ENCODE measurements at regions not wholly inside any gene's neighbourhood (a gene's known extent, or its start where the extent isn't known, plus 50 kb on each side); places are given as distances from the start of the nearest gene placed in this dataset.

GRCh38 chr2:9778471-9779316 lies 64.6 kb upstream of the TAF1B start:
- no peaks in the 10 kb centered on the region for H3K36me3 ChIP-seq (ENCODE audit: control insufficient read depth in 1 of 2, insufficient read depth in 2 of 2, low read length in 2 of 2)
- no peak overlapping the region for H3K9ac ChIP-seq (ENCODE audit: low read depth in 1 of 2, low read length in 2 of 2)
- H3K4me1 ChIP-seq (ENCODE audit: control insufficient read depth in 1 of 2, insufficient read depth in 2 of 2, low read length in 2 of 2) = peaks cover 7 to 30% of the 10 kb centered on the region in 2 donors
- H3K4me3 ChIP-seq (ENCODE audit: low read depth in 1 of 2, low read length in 2 of 2) = no peak overlapping the region
- H3K27ac ChIP-seq (ENCODE audit: low read depth, low read length) = no peak overlapping the region
- no peaks in the 10 kb centered on the region for H3K27me3 ChIP-seq (ENCODE audit: control insufficient read depth in 1 of 2, insufficient read depth in 2 of 2, low read length in 2 of 2)
- H3K9me3 ChIP-seq (ENCODE audit: control insufficient read depth in 1 of 2, low read length in 2 of 2) = no peaks in the 10 kb centered on the region

DNA sequence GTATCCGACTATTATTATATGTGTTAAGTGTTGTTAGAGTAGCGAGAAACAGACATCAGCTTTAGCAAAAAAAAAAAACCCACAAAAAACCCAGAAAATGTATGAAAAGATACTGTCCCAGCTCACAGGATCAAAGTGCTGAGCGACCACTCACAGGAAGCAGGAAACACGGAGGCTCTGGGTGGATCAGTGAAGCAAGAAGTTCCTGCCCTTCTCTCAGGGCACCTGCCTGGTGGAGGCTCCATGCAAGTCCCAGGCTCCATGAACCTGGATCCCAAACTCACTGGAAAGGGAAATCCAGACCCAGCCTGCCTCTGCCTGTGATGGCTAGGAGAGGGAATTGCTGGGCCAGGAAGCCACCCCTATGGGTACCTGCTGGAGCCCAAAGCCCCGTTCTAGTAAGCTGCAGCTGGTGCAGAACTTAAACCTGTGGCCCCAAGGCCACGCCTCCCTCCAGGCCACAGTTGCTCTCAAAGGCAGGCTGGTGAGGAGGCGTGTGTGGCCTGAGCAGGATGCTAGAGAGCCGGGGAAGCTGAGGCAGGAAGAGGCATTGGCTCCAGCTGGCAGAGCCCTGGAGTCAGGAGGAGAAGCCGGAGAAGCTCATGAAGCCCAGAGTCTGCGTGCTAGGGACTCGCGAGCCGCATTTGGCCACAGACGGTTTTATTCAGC lies 63.5 kb upstream of the TAF1B start:
- H3K4me1 ChIP-seq (ENCODE audit: control insufficient read depth in 1 of 2, insufficient read depth in 2 of 2, low read length in 2 of 2) = peaks cover 7 to 26% of the 10 kb centered on the region in 2 donors
- no peak overlapping the region for H3K27ac ChIP-seq (ENCODE audit: low read depth, low read length)
- no peak overlapping the region for H3K9ac ChIP-seq (ENCODE audit: low read depth in 1 of 2, low read length in 2 of 2)
- no peak overlapping the region for H3K4me3 ChIP-seq (ENCODE audit: low read depth in 1 of 2, low read length in 2 of 2)
- no peaks in the 10 kb centered on the region for H3K27me3 ChIP-seq (ENCODE audit: control insufficient read depth in 1 of 2, insufficient read depth in 2 of 2, low read length in 2 of 2)
- H3K9me3 ChIP-seq (ENCODE audit: control insufficient read depth in 1 of 2, low read length in 2 of 2) = no peaks in the 10 kb centered on the region
- no peaks in the 10 kb centered on the region for H3K36me3 ChIP-seq (ENCODE audit: control insufficient read depth in 1 of 2, insufficient read depth in 2 of 2, low read length in 2 of 2)

GRCh38 chr2:9780368-9781130 lies 62.7 kb upstream of the TAF1B start:
- Histone ChIP-seq H3K36me3 (ENCODE audit: control insufficient read depth in 1 of 2, insufficient read depth in 2 of 2, low read length in 2 of 2) (no peaks in the 10 kb centered on the region), H3K9me3 (ENCODE audit: control insufficient read depth in 1 of 2, low read length in 2 of 2) (no peaks in the 10 kb centered on the region), H3K27ac (ENCODE audit: low read depth, low read length) (no peak overlapping the region), H3K27me3 (ENCODE audit: control insufficient read depth in 1 of 2, insufficient read depth in 2 of 2, low read length in 2 of 2) (no peaks in the 10 kb centered on the region), H3K9ac (ENCODE audit: low read depth in 1 of 2, low read length in 2 of 2) (no peak overlapping the region), H3K4me1 (ENCODE audit: control insufficient read depth in 1 of 2, insufficient read depth in 2 of 2, low read length in 2 of 2) (peaks cover 7 to 26% of the 10 kb centered on the region in 2 donors), H3K4me3 (ENCODE audit: low read depth in 1 of 2, low read length in 2 of 2) (no peak overlapping the region)

DNA sequence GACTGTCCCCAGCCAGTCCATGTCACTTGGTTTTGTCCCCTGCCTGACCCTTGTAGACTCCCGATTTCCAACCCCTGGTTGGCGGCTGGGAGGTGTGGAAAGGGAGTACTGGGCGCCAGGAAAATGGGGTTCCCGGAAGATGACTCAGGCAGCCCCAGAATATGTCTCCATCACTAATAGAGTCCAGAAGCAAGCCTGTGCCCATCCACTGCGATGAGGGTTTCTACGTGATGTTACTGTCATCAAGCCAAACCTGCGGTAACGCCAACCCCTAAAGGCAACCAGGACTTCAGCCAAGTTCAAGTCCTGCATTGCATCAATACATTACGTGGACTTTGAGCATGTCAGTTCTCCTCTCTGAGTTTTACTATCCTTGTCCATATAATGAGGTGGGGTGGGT lies 62.0 kb upstream of the TAF1B start:
- Histone ChIP-seq H3K27me3 (ENCODE audit: control insufficient read depth in 1 of 2, insufficient read depth in 2 of 2, low read length in 2 of 2) (no peaks in the 10 kb centered on the region), H3K27ac (ENCODE audit: low read depth, low read length) (no peak overlapping the region), H3K4me3 (ENCODE audit: low read depth in 1 of 2, low read length in 2 of 2) (no peak overlapping the region), H3K36me3 (ENCODE audit: control insufficient read depth in 1 of 2, insufficient read depth in 2 of 2, low read length in 2 of 2) (no peaks in the 10 kb centered on the region), H3K4me1 (ENCODE audit: control insufficient read depth in 1 of 2, insufficient read depth in 2 of 2, low read length in 2 of 2) (peaks cover 7 to 26% of the 10 kb centered on the region in 2 donors), H3K9me3 (ENCODE audit: control insufficient read depth in 1 of 2, low read length in 2 of 2) (no peaks in the 10 kb centered on the region), H3K9ac (ENCODE audit: low read depth in 1 of 2, low read length in 2 of 2) (no peak overlapping the region)

GRCh38 chr2:9782197-9782719 lies 61.0 kb upstream of the TAF1B start:
- Histone ChIP-seq H3K9ac (ENCODE audit: low read depth in 1 of 2, low read length in 2 of 2) (no peak overlapping the region), H3K9me3 (ENCODE audit: control insufficient read depth in 1 of 2, low read length in 2 of 2) (no peaks in the 10 kb centered on the region), H3K36me3 (ENCODE audit: control insufficient read depth in 1 of 2, insufficient read depth in 2 of 2, low read length in 2 of 2) (no peaks in the 10 kb centered on the region), H3K27ac (ENCODE audit: low read depth, low read length) (no peak overlapping the region), H3K27me3 (ENCODE audit: control insufficient read depth in 1 of 2, insufficient read depth in 2 of 2, low read length in 2 of 2) (no peaks in the 10 kb centered on the region), H3K4me3 (ENCODE audit: low read depth in 1 of 2, low read length in 2 of 2) (no peak overlapping the region), H3K4me1 (ENCODE audit: control insufficient read depth in 1 of 2, insufficient read depth in 2 of 2, low read length in 2 of 2) (peaks cover 7 to 26% of the 10 kb centered on the region in 2 donors)

DNA sequence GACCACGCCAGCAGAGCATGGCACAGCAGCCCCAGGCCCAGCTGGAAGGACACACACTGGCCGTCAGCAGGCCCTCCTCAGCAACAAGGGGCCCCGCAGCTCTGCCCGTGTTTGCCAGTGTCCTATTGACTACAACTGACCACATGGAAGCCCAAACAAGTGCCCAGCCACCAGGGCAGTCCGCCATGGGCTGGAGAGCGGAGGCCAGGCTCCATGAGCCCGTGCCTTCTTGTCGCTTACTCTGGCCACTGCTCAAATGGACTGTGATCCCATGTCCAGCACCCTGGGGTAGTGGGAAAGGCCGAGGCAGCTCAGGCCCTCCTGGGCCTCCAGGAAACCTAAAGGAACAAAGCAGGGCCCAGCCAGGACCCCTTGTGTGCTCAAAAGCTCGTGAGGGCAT lies 53.9 kb upstream of the TAF1B start:
- H3K36me3 ChIP-seq (ENCODE audit: control insufficient read depth in 1 of 2, insufficient read depth in 2 of 2, low read length in 2 of 2) = no peaks in the 10 kb centered on the region
- no peak overlapping the region for H3K4me3 ChIP-seq (ENCODE audit: low read depth in 1 of 2, low read length in 2 of 2)
- H3K27ac ChIP-seq (ENCODE audit: low read depth, low read length) = no peak overlapping the region
- no peak overlapping the region for H3K9ac ChIP-seq (ENCODE audit: low read depth in 1 of 2, low read length in 2 of 2)
- no peaks in the 10 kb centered on the region for H3K9me3 ChIP-seq (ENCODE audit: control insufficient read depth in 1 of 2, low read length in 2 of 2)
- no peaks in the 10 kb centered on the region for H3K27me3 ChIP-seq (ENCODE audit: control insufficient read depth in 1 of 2, insufficient read depth in 2 of 2, low read length in 2 of 2)
- H3K4me1 ChIP-seq (ENCODE audit: control insufficient read depth in 1 of 2, insufficient read depth in 2 of 2, low read length in 2 of 2) = no peaks in the 10 kb centered on the region

DNA sequence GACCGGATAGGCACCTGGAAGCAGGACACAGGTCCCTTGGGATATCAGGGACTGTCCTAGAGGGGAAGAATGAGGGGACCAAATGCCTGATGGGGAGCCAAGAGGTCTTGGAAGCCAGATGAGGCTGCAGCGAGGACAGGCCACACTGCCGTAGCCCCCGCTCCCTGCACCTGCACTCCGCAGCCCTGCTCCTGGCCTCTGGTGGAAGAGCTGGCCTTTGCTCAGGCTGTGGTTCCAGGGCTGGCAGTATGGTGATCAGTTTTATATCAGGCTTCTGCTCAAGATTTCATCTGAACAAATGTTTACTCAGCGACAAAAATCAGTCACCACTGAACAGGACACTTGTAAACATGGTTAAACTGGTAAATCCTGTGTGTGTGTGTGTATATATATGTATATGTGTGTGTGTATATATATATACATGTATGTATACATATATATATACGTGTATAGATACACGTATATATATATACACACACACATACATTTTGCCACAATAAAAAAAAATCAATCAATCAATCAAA lies 52.5 kb upstream of the TAF1B start:
- H3K9ac ChIP-seq (ENCODE audit: low read depth in 1 of 2, low read length in 2 of 2) = no peak overlapping the region
- no peaks in the 10 kb centered on the region for H3K27me3 ChIP-seq (ENCODE audit: control insufficient read depth in 1 of 2, insufficient read depth in 2 of 2, low read length in 2 of 2)
- no peaks in the 10 kb centered on the region for H3K36me3 ChIP-seq (ENCODE audit: control insufficient read depth in 1 of 2, insufficient read depth in 2 of 2, low read length in 2 of 2)
- no peak overlapping the region for H3K27ac ChIP-seq (ENCODE audit: low read depth, low read length)
- no peaks in the 10 kb centered on the region for H3K4me1 ChIP-seq (ENCODE audit: control insufficient read depth in 1 of 2, insufficient read depth in 2 of 2, low read length in 2 of 2)
- no peak overlapping the region for H3K4me3 ChIP-seq (ENCODE audit: low read depth in 1 of 2, low read length in 2 of 2)
- H3K9me3 ChIP-seq (ENCODE audit: control insufficient read depth in 1 of 2, low read length in 2 of 2) = no peaks in the 10 kb centered on the region

DNA sequence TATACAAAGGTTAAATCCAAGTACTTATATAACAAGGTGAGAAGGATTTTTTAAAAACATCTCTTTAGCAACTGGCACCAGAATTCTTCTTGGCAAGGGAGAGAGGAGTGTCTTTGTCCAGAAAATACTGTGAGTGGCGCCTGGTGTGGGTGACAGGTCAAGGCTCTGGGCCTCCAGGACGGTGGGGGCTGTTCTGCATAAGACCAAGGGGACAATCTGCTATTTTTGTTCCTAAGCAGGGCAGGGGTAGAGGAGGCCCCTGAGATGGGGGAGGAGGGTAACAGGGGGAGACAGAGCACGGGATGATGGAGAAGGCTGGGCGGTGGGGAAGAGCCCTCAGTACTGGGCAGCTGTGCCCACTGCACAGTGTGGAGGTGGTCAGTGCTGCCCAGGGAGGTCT lies 51.6 kb upstream of the TAF1B start:
- H3K27me3 ChIP-seq (ENCODE audit: control insufficient read depth in 1 of 2, insufficient read depth in 2 of 2, low read length in 2 of 2) = no peaks in the 10 kb centered on the region
- H3K4me3 ChIP-seq (ENCODE audit: low read depth in 1 of 2, low read length in 2 of 2) = no peak overlapping the region
- H3K36me3 ChIP-seq (ENCODE audit: control insufficient read depth in 1 of 2, insufficient read depth in 2 of 2, low read length in 2 of 2) = no peaks in the 10 kb centered on the region
- H3K9ac ChIP-seq (ENCODE audit: low read depth in 1 of 2, low read length in 2 of 2) = no peak overlapping the region
- H3K4me1 ChIP-seq (ENCODE audit: control insufficient read depth in 1 of 2, insufficient read depth in 2 of 2, low read length in 2 of 2) = no peaks in the 10 kb centered on the region
- H3K27ac ChIP-seq (ENCODE audit: low read depth, low read length) = no peak overlapping the region
- no peaks in the 10 kb centered on the region for H3K9me3 ChIP-seq (ENCODE audit: control insufficient read depth in 1 of 2, low read length in 2 of 2)

DNA sequence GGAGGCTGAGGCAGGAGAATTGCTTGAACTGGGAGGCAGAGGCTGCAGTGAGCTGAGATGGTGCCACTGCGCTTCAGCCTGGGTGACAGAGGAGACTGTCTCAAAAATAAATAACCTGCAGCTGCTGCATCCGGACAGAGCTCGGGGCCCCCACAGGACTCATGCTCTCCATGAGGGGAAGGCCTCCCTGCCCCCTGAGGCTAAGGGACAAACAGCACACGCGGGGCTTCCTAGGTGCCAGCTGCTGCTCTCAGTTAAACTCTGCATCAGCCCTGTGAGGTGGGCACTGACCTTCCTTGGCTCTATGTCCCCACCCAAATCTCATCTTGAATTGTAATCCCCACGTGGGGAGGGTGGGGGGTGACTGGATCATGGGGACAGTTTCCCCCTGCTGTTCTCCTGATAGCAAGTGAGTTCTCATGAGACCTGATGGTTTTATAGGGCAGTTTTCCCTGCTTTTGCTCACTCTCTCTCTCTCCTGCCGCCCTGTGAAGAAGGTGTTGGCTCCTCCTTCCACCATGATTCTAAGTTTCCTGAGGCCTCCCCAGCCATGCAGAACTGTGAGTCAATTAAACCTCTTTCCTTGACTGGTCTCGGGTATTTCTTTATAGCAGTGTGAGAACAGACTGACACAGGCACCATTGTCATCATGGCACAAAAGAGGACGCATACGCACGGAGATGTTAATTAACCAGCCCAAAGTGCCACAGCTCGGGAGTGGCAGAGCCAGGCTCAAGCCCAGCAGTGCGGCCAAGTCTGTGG lies 49.9 kb upstream of the TAF1B start:
- no peak overlapping the region for H3K27ac ChIP-seq (ENCODE audit: low read depth, low read length)
- peaks cover 8 to 10% of the 10 kb centered on the region in 2 donors for H3K4me1 ChIP-seq (ENCODE audit: control insufficient read depth in 1 of 2, insufficient read depth in 2 of 2, low read length in 2 of 2)
- no peaks in the 10 kb centered on the region for H3K27me3 ChIP-seq (ENCODE audit: control insufficient read depth in 1 of 2, insufficient read depth in 2 of 2, low read length in 2 of 2)
- no peak overlapping the region for H3K9ac ChIP-seq (ENCODE audit: low read depth in 1 of 2, low read length in 2 of 2)
- no peaks in the 10 kb centered on the region for H3K36me3 ChIP-seq (ENCODE audit: control insufficient read depth in 1 of 2, insufficient read depth in 2 of 2, low read length in 2 of 2)
- H3K4me3 ChIP-seq (ENCODE audit: low read depth in 1 of 2, low read length in 2 of 2) = no peak overlapping the region
- H3K9me3 ChIP-seq (ENCODE audit: control insufficient read depth in 1 of 2, low read length in 2 of 2) = no peaks in the 10 kb centered on the region

Data from duodenal mucosa (tissue), 2 donors.